ENCODE measurements at regions not wholly inside any gene's neighbourhood (a gene's known extent, or its start where the extent isn't known, plus 50 kb on each side); places are given as distances from the start of the nearest gene placed in this dataset.

DNA sequence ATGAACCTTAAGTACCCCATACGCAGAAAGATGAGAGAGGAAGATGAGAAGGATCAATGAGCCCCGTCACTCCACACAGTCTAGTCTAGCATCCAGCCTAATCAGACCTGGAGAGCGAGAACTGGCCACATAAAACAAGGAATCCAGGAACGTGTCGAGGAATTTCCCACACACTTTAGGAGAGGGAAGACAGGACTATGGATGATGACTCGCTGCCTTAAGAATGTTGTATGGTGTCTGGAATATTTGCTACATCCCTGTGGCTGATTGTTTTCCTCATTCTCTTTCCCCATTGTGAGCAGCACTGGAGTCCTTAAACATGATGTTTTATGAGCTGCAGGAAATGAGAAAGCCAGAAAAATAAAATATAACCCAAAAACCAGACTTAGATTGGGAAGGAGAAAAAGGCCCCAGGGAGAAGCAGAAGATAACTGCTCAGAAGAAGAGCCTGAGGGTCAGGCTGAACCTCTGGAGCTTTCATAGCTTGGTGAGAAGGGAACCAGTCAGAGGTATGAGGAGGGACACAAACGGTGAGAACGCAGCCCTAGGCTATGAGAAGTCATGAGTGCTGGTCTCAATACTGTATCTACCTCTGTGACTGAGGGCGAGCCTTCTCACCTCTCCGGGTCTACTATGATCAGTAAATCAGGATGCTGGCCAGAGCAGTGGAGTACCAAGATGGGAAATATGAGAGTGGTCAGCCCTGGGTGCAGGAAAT is 139.5 kb upstream of the NOCT start:
- TF ChIP-seq CTCF (IDR thresholded peaks at IDR 0.05; ENCODE audit: insufficient read depth, low read depth, low read length, missing control alignments): no peak
- no peak overlapping the region for H3K4me3 ChIP-seq (ENCODE audit: low read depth, low read length)
- no peak for DNase-seq (ENCODE audit: low read depth)

GRCh38 chr4:138871555-138871875 is 144.1 kb upstream of the NOCT start:
- no peak for TF ChIP-seq CTCF (IDR thresholded peaks at IDR 0.05; ENCODE audit: insufficient read depth, low read depth, low read length, missing control alignments)
- no peak overlapping the region for H3K4me3 ChIP-seq (ENCODE audit: low read depth, low read length)
- no peak for DNase-seq (ENCODE audit: low read depth)

- peak; percentile 65 for DNase-seq (ENCODE audit: low read depth)
- peak; percentile 80 for TF ChIP-seq CTCF (IDR thresholded peaks at IDR 0.05; ENCODE audit: insufficient read depth, low read depth, low read length, missing control alignments)
- no peak overlapping the region for H3K4me3 ChIP-seq (ENCODE audit: low read depth, low read length)
These were observed 144.6 kb upstream of the NOCT start for GRCh38 chr4:138870737-138871554.

GRCh38 chr4:138869631-138870030 is 145.9 kb upstream of the NOCT start:
- no peak overlapping the region for H3K4me3 ChIP-seq (ENCODE audit: low read depth, low read length)
- TF ChIP-seq CTCF (IDR thresholded peaks at IDR 0.05; ENCODE audit: insufficient read depth, low read depth, low read length, missing control alignments): no peak
- no peak for DNase-seq (ENCODE audit: low read depth)

GRCh38 chr4:138869165-138869564 is 146.4 kb upstream of the NOCT start:
- no peak for DNase-seq (ENCODE audit: low read depth)
- no peak for TF ChIP-seq CTCF (IDR thresholded peaks at IDR 0.05; ENCODE audit: insufficient read depth, low read depth, low read length, missing control alignments)
- H3K4me3 ChIP-seq (ENCODE audit: low read depth, low read length): no peak overlapping the region

DNA sequence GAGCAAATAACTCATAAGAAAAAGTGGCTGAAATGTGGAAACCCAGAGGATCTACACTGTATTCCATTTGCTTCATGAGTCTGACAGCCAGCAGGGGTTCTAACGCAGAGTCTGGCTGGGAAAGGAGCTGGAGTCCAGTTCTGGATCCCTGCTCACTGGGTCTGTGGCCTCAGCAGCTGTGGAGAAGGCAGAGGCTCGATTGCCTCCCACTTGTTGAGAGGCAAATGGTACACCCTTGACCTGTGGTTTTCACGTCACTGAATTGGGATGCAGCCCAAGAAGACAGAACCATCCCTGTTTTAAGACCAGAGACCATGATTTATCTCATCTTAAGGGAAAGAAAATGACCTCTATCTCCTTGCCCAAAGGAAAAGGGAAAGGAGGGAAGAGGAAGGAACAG is 147.0 kb upstream of the NOCT start:
- TF ChIP-seq CTCF (IDR thresholded peaks at IDR 0.05; ENCODE audit: insufficient read depth, low read depth, low read length, missing control alignments): no peak
- no peak overlapping the region for H3K4me3 ChIP-seq (ENCODE audit: low read depth, low read length)
- no peak for DNase-seq (ENCODE audit: low read depth)
